Sigmoid colon (tissue), 6 donors: ENCODE measurements at regions not wholly inside any gene's neighbourhood (a gene's known extent, or its start where the extent isn't known, plus 50 kb on each side); places are given as distances from the start of the nearest gene placed in this dataset.

Experiments used
- DNase-seq: peaks from one replicate; pipeline ENCODE4 v3.0.0-alpha.2; 2019
- H3K27ac ChIP-seq, 4 donors: fragments of 200-600 bp; sonication (generic); one replicate each; pipeline ENCODE4 v1.5.1; 2016 to 2019; ENCODE audit warnings: mild to moderate bottlenecking in 1 of 4
- H3K27me3 ChIP-seq, 3 donors: fragments of 200-600 bp; sonication (generic); one replicate each; pipeline ENCODE4 v1.5.1; 2019; ENCODE audit warnings: mild to moderate bottlenecking in 1 of 3
- H3K36me3 ChIP-seq, 4 donors: fragments of 200-600 bp; sonication (generic); one replicate each; pipeline ENCODE4 v1.5.1; 2016 to 2019
- H3K4me1 ChIP-seq, 4 donors: fragments of 200-600 bp; sonication (generic); one replicate each; pipeline ENCODE4 v1.5.1; 2017 to 2019
- H3K4me3 ChIP-seq, 4 donors: fragments of 200-600 bp; sonication (generic); one replicate each; pipeline ENCODE4 v1.5.1; 2017 to 2019; ENCODE audit warnings: mild to moderate bottlenecking in 2 of 4, moderate library complexity in 1 of 4
- H3K9me3 ChIP-seq, 4 donors: fragments of 200-600 bp in 3 of 4; sonication (generic) in 3 of 4; one replicate each; pipeline versions ENCODE4 v1.5.1 to v1.6.1; 2013 to 2019
- CTCF ChIP-seq, 4 experiments: fragments of 450-650 bp in 3 of 4; fragments of 200-600 bp in 1 of 4; IDR thresholded peaks; one replicate each; pipeline ENCODE4 v1.5.1; 2016 to 2019; ENCODE audit warnings: antibody characterized with exemption in 4 of 4, mild to moderate bottlenecking in 3 of 4, moderate library complexity in 2 of 4
- EP300 ChIP-seq, 4 donors: sonication (generic); formaldehyde crosslinking; IDR thresholded peaks; one replicate each; pipeline ENCODE4 v1.6.1; 2017; ENCODE audit warnings: antibody characterized with exemption in 4 of 4
- POLR2A ChIP-seq, 2 donors: fragments of 450-650 bp; IDR thresholded peaks; one replicate each; pipeline ENCODE4 v1.6.1; 2016; ENCODE audit warnings: antibody characterized with exemption in 2 of 2, mild to moderate bottlenecking in 2 of 2, moderate library complexity in 2 of 2
- POLR2AphosphoS5 ChIP-seq, 4 donors: sonication (generic); formaldehyde crosslinking; IDR thresholded peaks; one replicate each; pipeline ENCODE4 v1.6.1; 2017; ENCODE audit warnings: antibody characterized with exemption in 4 of 4
- WGBS, 2 donors: extraction: QIAGEN DNeasy Blood & Tissue Kit; methylation state at CpG; one replicate each; pipeline ENCODE4 v1.1.7; 2013; 5-methylcytosine and 5-hydroxymethylcytosine counted together
- intact Hi-C: fragments of 100-400 bp; cut with DNase I; formaldehyde crosslinking; loops from one replicate; pipeline ENCODE4 v1.15.1; 2023
- donor health status: healthy with polysubstance abuse.
- donor health status: healthy.

- Histone ChIP-seq H3K9me3 (no peaks in the 10 kb centered on the region), H3K4me1 (no peaks in the 10 kb centered on the region), H3K27me3 (peaks cover 5 to 52% (median 12%) of the 10 kb centered on the region in 3 donors), H3K4me3 (no peak overlapping the region), H3K27ac (no peak overlapping the region), H3K36me3 (no peaks in the 10 kb centered on the region)
- 58 to 72% methylated on average over 40 of the region's 40 CpGs for WGBS, 2 donors
- TF ChIP-seq POLR2A (IDR thresholded peaks at IDR 0.05) = no peak
- no peak for TF ChIP-seq POLR2AphosphoS5 (IDR thresholded peaks at IDR 0.05)
- TF ChIP-seq CTCF (IDR thresholded peaks at IDR 0.05) = no peak
- no peak for TF ChIP-seq EP300 (IDR thresholded peaks at IDR 0.05)
- no peak for DNase-seq
- intact Hi-C loops = no loop called here
These were observed 81.6 kb upstream of the TTC34 start for GRCh38 chr1:2882966-2883696.

DNA sequence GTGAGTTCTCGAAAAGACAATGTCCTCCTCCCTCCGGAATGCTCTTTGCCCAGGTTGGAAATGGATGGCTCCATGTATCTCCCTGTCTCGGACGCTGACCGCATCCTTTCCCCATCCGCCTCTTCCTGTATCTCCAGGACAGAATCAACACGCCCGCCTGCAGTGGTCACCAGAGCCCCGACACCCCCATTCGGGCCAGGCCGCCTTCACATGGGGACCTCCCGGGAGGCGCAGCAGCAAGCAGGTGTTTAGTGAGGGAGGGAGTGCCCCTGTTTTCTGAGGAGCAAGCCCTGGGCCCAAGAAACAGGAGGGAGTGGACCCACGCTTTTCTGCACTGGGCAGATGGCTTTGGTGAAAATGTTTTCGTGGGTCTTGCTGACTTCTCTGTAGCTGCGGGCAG is 83.5 kb upstream of the TTC34 start:
- intact Hi-C loops = no loop called here

DNA sequence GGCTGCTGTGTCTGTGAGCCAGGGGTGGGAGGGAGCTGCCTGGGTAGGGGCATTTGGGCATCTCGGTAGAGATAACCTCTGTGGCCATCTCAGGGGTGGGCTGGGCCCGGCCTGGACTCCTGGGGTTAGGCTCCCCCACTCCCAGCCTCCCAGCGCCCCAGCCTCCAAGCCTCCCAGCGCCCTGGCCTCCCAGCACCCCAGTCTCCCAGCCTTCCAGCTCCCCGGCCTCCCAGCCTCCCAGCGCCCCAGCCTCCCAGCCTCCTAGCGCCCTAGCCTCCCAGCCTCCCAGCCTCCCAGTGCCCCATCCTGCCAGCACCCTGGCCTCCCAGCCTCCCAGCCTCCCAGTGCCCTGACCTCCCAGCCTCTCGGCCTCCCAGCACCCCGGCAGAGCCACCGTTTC is 85.1 kb upstream of the TTC34 start:
- no peak for DNase-seq
- no peaks in the 10 kb centered on the region for H3K9me3 ChIP-seq
- no peak overlapping the region for H3K4me3 ChIP-seq
- peaks cover 0 to 2% (median 0%) of the 10 kb centered on the region in 4 donors for H3K4me1 ChIP-seq
- H3K27me3 ChIP-seq = peaks cover 10 to 73% (median 44%) of the 10 kb centered on the region in 3 donors
- H3K27ac ChIP-seq = no peak overlapping the region
- intact Hi-C loops = no loop called here
- WGBS, 2 donors = 75 to 90% methylated on average over 10 of the region's 10 CpGs
- TF ChIP-seq EP300 (IDR thresholded peaks at IDR 0.05) = no peak
- TF ChIP-seq POLR2AphosphoS5 (IDR thresholded peaks at IDR 0.05) = no peak
- no peak for TF ChIP-seq POLR2A (IDR thresholded peaks at IDR 0.05)
- no peak for TF ChIP-seq CTCF (IDR thresholded peaks at IDR 0.05)
- H3K36me3 ChIP-seq = no peaks in the 10 kb centered on the region

More for the DNA sequence above, 83.5 kb upstream of the TTC34 start:
- no peak for DNase-seq
- TF ChIP-seq EP300 (IDR thresholded peaks at IDR 0.05) = no peak
- TF ChIP-seq POLR2A (IDR thresholded peaks at IDR 0.05) = no peak
- TF ChIP-seq CTCF (IDR thresholded peaks at IDR 0.05) = no peak
- TF ChIP-seq POLR2AphosphoS5 (IDR thresholded peaks at IDR 0.05) = no peak
- H3K4me3 ChIP-seq = no peak overlapping the region
- 91 to 93% methylated on average over 16 of the region's 16 CpGs for WGBS, 2 donors
- H3K4me1 ChIP-seq = no peaks in the 10 kb centered on the region
- peaks cover 6 to 65% (median 28%) of the 10 kb centered on the region in 3 donors for H3K27me3 ChIP-seq
- no peaks in the 10 kb centered on the region for H3K9me3 ChIP-seq
- no peak overlapping the region for H3K27ac ChIP-seq
- no peaks in the 10 kb centered on the region for H3K36me3 ChIP-seq

DNA sequence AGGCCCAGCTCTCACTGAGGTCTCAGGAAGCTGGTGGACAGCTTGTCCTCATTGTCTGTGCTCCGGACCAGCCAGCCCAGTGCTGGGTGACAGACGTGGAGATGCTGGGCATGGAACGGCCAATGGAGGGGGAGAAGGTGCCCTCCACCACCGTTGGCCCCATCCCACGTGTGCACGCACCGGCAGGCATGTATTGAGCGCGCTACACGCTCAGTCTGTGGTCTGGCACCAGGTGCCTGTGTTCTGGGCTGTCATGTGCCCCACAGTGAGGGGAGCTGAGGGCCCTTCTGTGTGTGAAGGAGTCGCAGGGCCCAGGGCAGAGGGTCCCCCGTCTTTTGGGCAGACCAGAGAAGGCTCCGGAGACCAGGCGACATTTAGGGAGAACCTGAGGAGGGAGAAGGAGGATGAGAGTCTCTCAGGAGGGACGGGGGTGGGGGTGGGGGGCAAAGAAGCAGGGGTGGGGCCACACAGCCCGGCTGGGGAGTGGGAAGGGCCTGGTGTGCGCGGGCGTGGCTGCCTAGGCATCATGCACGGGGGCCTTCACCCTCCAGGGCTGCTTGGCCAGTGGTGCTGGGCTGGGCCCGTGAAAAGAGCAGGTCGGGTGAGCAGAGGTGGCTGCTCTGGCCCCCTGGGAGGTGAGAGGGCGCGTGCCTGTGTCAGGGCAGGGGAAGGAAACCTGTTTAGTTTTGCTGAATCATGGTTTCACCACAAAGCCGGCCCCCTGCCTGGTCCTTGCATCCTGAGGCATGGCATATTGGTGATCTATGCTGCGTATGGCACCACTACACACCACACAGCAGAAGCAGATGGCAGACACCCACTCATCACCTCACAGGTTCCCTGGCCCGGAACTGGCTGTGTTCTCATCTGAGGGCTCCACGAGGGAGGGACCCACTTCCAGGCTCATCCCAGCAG is 86.7 kb upstream of the TTC34 start:
- H3K36me3 ChIP-seq = no peaks in the 10 kb centered on the region
- H3K27me3 ChIP-seq = peaks cover 10 to 74% (median 43%) of the 10 kb centered on the region in 3 donors
- TF ChIP-seq CTCF (IDR thresholded peaks at IDR 0.05) = no peak
- 49 to 57% methylated on average over 28 of the region's 28 CpGs for WGBS, 2 donors
- no peak for DNase-seq
- H3K4me1 ChIP-seq = peaks cover 0 to 13% (median 0%) of the 10 kb centered on the region in 4 donors
- H3K27ac ChIP-seq = no peak overlapping the region
- no peaks in the 10 kb centered on the region for H3K9me3 ChIP-seq
- intact Hi-C loops = no loop called here
- H3K4me3 ChIP-seq = no peak overlapping the region
